Uterus (tissue), 3 donors: ENCODE measurements at regions not wholly inside any gene's neighbourhood (a gene's known extent, or its start where the extent isn't known, plus 50 kb on each side); places are given as distances from the start of the nearest gene placed in this dataset.

ENCODE experiments used
- DNase-seq, 2 donors: peaks; one replicate each; pipeline ENCODE4 v3.0.0-alpha.2; 2019 to 2020
- H3K27ac ChIP-seq, 2 donors: fragments of 200-600 bp; sonication (generic); 1 replicate in 1 of 2; 2 replicates in 1 of 2; pipeline ENCODE4 v1.5.1; 2016 to 2018
- H3K27me3 ChIP-seq, 2 donors: fragments of 200-600 bp; sonication (generic); one replicate each; pipeline ENCODE4 v1.5.1; 2018 to 2019; ENCODE audit warnings: control low read depth in 1 of 2
- H3K36me3 ChIP-seq, 2 donors: fragments of 200-600 bp; sonication (generic); one replicate each; pipeline ENCODE4 v1.5.1; 2019; ENCODE audit warnings: control low read depth in 1 of 2
- H3K4me1 ChIP-seq, 2 donors: fragments of 200-600 bp; sonication (generic); one replicate each; pipeline ENCODE4 v1.5.1; 2018 to 2019; ENCODE audit warnings: control low read depth in 1 of 2
- H3K4me3 ChIP-seq, 2 donors: fragments of 200-600 bp; sonication (generic); 1 replicate in 1 of 2; 2 replicates in 1 of 2; pipeline ENCODE4 v1.5.1; 2018 to 2019; ENCODE audit warnings: mild to moderate bottlenecking in 1 of 2
- H3K9me3 ChIP-seq, 2 donors: fragments of 200-600 bp; sonication (generic); one replicate each; pipeline ENCODE4 v1.5.1; 2019; ENCODE audit warnings: control low read depth in 1 of 2
- CTCF ChIP-seq, 4 experiments: fragments of 200-600 bp in 2 of 4; fragments of 450-650 bp in 2 of 4; sonication (generic) in 2 of 4; IDR thresholded peaks; one replicate each; pipeline ENCODE4 v1.5.1; 2016 to 2019; ENCODE audit warnings: antibody characterized with exemption in 4 of 4, mild to moderate bottlenecking in 2 of 4, moderate library complexity in 1 of 4
- POLR2A ChIP-seq, 2 donors: fragments of 450-650 bp; IDR thresholded peaks; one replicate each; pipeline ENCODE4 v1.6.1; 2016; ENCODE audit warnings: antibody characterized with exemption in 2 of 2, mild to moderate bottlenecking in 1 of 2, moderate library complexity in 1 of 2
- intact Hi-C: fragments of 100-400 bp; cut with DNase I; formaldehyde crosslinking; loops from one replicate; pipeline ENCODE4 v1.15.1; 2023; ENCODE audit warnings: low total_unique reads
- donor health status: DM: yes; HTN: yes; CAD: no.

DNA sequence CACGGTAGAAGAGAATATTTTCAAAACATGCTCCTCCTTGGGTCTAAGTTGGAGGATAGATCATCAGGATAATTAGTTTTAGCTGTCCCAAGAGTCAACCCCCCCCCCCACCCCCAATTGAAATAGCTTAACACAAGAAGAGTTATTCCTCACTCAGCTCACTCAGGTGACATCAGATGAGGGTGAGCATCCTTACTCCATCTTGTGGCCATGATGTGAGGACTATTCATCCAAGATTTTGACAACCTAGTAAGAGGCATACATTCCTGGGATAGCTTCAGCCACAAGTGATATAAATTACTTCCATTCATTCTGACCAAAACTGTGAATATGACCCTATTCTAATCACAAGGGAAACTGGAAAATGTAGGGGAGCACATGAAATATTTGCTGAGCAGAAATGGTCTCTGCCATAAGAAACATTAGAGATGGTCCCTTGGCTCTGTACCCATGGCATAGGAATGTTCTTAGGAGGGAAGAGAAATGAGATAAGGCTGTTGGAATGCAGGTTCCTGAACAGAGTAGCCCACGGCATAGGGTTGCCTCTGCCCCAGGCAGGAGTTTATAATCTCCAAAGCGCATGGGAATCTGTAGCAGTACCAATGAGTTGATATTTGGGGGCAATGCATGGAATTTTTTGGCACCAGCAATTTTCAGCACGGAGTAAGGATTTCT, 257.2 kb downstream of the CYRIA start:
- no peaks in the 10 kb centered on the region for H3K27me3 ChIP-seq
- H3K9me3 ChIP-seq: no peaks in the 10 kb centered on the region
- intact Hi-C loops: no loop called here
- TF ChIP-seq POLR2A (IDR thresholded peaks at IDR 0.05) (no peak), CTCF (IDR thresholded peaks at IDR 0.05) (no peak)
- no peak overlapping the region for H3K4me3 ChIP-seq
- H3K27ac ChIP-seq: no peak overlapping the region
- H3K4me1 ChIP-seq: no peaks in the 10 kb centered on the region
- DNase-seq: no peak
- H3K36me3 ChIP-seq: no peaks in the 10 kb centered on the region

- intact Hi-C loops: no loop called here
- no peak for DNase-seq
- H3K9me3 ChIP-seq: no peaks in the 10 kb centered on the region
- no peak overlapping the region for H3K27ac ChIP-seq
- no peaks in the 10 kb centered on the region for H3K27me3 ChIP-seq
- no peaks in the 10 kb centered on the region for H3K36me3 ChIP-seq
- no peak for TF ChIP-seq CTCF (IDR thresholded peaks at IDR 0.05)
- no peak for TF ChIP-seq POLR2A (IDR thresholded peaks at IDR 0.05)
- no peaks in the 10 kb centered on the region for H3K4me1 ChIP-seq
- H3K4me3 ChIP-seq: no peak overlapping the region
Observed at GRCh38 chr2:16407358-16407757, 258.3 kb downstream of the CYRIA start.

DNA sequence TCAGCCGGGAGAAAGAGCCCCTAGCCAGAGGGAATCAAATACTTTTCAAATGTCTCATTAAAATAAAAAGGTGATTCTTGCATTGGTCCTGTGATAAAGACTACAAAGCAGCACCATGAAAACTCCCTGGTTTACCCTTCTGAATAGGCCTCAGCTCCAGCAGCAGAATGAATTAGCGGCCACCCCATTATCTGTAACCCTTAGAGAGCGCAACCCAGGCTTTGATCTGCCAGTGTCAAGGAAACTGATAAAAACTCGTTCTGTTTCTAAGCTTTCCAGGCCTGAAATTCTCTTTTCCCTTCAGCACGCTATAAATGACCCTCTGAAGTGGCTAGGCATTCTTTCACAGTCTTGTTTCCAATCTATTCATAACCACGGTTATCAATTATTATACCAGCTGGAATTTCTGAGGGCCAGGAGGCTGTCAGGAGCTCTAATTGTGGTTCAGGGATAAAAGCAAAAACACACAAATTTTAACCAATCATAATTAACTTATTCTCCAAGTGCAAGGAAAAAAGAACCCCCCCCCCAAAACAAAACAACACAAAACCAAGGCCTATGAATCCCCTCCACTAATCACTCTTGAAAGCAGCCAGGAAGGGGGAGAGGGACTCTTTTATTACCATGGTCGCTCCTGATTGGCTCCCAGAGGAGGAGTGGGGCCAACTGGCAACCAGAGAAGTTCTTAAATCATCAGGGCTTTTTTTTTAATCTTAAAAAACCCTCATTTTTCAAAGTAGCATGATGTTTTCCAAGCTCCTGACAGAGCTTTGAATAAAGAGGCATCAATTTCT, 258.9 kb downstream of the CYRIA start:
- no peaks in the 10 kb centered on the region for H3K4me1 ChIP-seq
- H3K4me3 ChIP-seq: no peak overlapping the region
- H3K27me3 ChIP-seq: no peaks in the 10 kb centered on the region
- DNase-seq: no peak
- no peaks in the 10 kb centered on the region for H3K9me3 ChIP-seq
- H3K27ac ChIP-seq: no peak overlapping the region
- intact Hi-C loops: no loop called here
- no peaks in the 10 kb centered on the region for H3K36me3 ChIP-seq
- TF ChIP-seq POLR2A (IDR thresholded peaks at IDR 0.05) (no peak), CTCF (IDR thresholded peaks at IDR 0.05) (no peak)

DNA sequence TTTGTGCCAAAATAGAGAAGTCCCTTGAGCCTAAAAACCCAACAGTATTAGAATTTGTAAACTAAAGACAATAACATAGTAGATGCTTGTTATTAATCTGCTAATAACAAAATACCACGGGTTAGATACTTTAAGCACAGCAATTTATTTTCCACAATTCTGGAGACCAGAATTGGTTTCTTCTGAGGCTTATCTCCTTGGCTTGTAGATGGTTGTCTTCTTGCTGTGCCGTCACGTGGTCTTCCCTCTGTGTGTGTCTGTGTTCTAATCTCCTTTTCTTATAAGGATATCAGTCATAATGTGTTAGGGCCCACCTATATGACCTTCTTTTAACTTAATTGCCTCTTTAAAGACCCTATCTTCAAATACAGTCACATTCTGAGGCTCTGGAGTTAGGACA, 260.1 kb downstream of the CYRIA start:
- no peak for DNase-seq
- no peaks in the 10 kb centered on the region for H3K36me3 ChIP-seq
- intact Hi-C loops: no loop called here
- TF ChIP-seq CTCF (IDR thresholded peaks at IDR 0.05) (no peak), POLR2A (IDR thresholded peaks at IDR 0.05) (no peak)
- no peak overlapping the region for H3K27ac ChIP-seq
- no peak overlapping the region for H3K4me3 ChIP-seq
- no peaks in the 10 kb centered on the region for H3K9me3 ChIP-seq
- no peaks in the 10 kb centered on the region for H3K27me3 ChIP-seq
- H3K4me1 ChIP-seq: no peaks in the 10 kb centered on the region

- no peak overlapping the region for H3K27ac ChIP-seq
- no peak for TF ChIP-seq CTCF (IDR thresholded peaks at IDR 0.05)
- no peak for TF ChIP-seq POLR2A (IDR thresholded peaks at IDR 0.05)
- H3K9me3 ChIP-seq: no peaks in the 10 kb centered on the region
- H3K4me3 ChIP-seq: no peak overlapping the region
- no peaks in the 10 kb centered on the region for H3K36me3 ChIP-seq
- H3K4me1 ChIP-seq: no peaks in the 10 kb centered on the region
- no peaks in the 10 kb centered on the region for H3K27me3 ChIP-seq
- intact Hi-C loops: no loop called here
- no peak for DNase-seq
Observed at GRCh38 chr2:16404551-16405300, 260.9 kb downstream of the CYRIA start.
